Cardiac fibroblast (primary cell): ENCODE measurements at regions not wholly inside any gene's neighbourhood (a gene's known extent, or its start where the extent isn't known, plus 50 kb on each side); places are given as distances from the start of the nearest gene placed in this dataset.
A peak's percentile ranks its signal among the peaks of the same experiment; 100 is the strongest.

Source experiments
- DNase-seq, 2 donors: peaks; one replicate each; pipeline versions ENCODE4 v3.0.0 to v3.0.0-alpha.2; 2010; ENCODE audit warnings: low read depth in 2 of 2
- H3K4me3 ChIP-seq, 2 donors: replicated peaks in 1 of 2; 1 replicate in 1 of 2; 2 replicates in 1 of 2; pipeline ENCODE4 v1.5.1; 2011; ENCODE audit warnings: low read depth in 2 of 2, low read length in 2 of 2, mild to moderate bottlenecking in 2 of 2, moderate library complexity in 1 of 2
- TF ChIP-seq, protein P1 (sequence below): IDR thresholded peaks from one replicate; pipeline ENCODE4 v1.5.1; 2011; ENCODE audit warnings: low read depth, mild to moderate bottlenecking, low read length, inconsistent platforms

- TF ChIP-seq, protein P1, sequence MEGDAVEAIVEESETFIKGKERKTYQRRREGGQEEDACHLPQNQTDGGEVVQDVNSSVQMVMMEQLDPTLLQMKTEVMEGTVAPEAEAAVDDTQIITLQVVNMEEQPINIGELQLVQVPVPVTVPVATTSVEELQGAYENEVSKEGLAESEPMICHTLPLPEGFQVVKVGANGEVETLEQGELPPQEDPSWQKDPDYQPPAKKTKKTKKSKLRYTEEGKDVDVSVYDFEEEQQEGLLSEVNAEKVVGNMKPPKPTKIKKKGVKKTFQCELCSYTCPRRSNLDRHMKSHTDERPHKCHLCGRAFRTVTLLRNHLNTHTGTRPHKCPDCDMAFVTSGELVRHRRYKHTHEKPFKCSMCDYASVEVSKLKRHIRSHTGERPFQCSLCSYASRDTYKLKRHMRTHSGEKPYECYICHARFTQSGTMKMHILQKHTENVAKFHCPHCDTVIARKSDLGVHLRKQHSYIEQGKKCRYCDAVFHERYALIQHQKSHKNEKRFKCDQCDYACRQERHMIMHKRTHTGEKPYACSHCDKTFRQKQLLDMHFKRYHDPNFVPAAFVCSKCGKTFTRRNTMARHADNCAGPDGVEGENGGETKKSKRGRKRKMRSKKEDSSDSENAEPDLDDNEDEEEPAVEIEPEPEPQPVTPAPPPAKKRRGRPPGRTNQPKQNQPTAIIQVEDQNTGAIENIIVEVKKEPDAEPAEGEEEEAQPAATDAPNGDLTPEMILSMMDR: no peak
- no peak for DNase-seq
- no peak overlapping the region for H3K4me3 ChIP-seq
These were observed 649.6 kb downstream of the SLITRK1 start for GRCh38 chr13:83232626-83233025.

GRCh38 chr13:83229574-83230305, 652.5 kb downstream of the SLITRK1 start:
- peak; percentile 41 to 44 for DNase-seq
- H3K4me3 ChIP-seq: no peak overlapping the region
- TF ChIP-seq, protein P1: no peak

GRCh38 chr13:83223546-83223945, 658.7 kb downstream of the SLITRK1 start:
- TF ChIP-seq, protein P1: no peak
- H3K4me3 ChIP-seq: no peak overlapping the region
- DNase-seq: peak in 1 of 2 donors; percentile 25

- H3K4me3 ChIP-seq: no peak overlapping the region
- TF ChIP-seq, protein P1: no peak
- DNase-seq: peak; percentile 85 to 93
These were observed 660.4 kb downstream of the SLITRK1 start for GRCh38 chr13:83221813-83222241.

GRCh38 chr13:83221256-83221655, 661.0 kb downstream of the SLITRK1 start:
- peak; percentile 40 to 42 for DNase-seq
- TF ChIP-seq, protein P1: no peak
- H3K4me3 ChIP-seq: no peak overlapping the region

DNA sequence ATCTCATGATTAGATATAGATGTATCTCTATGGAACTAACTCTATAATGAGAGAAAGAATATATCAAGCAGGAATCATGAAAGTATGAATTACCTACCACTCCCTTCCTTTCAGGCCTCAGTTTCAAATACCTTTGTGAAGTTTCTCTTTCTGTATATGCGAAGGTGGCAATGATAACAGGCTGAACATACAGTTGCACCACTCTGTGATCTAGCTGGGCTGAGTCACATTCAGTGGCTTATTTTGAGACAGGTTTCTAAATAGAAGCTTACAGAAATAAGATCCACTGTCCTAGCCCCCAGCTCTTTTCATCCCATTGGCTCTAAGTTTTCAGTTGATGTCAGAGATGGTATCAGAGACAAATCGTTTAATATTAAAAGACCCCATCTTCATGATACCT, 662.0 kb downstream of the SLITRK1 start:
- DNase-seq: peak in 1 of 2 donors; percentile 47
- TF ChIP-seq, protein P1: no peak
- H3K4me3 ChIP-seq: no peak overlapping the region

GRCh38 chr13:83219832-83220231, 662.4 kb downstream of the SLITRK1 start:
- H3K4me3 ChIP-seq: no peak overlapping the region
- no peak for DNase-seq
- TF ChIP-seq, protein P1: no peak
